ENCODE measurements at regions not wholly inside any gene's neighbourhood (a gene's known extent, or its start where the extent isn't known, plus 50 kb on each side); places are given as distances from the start of the nearest gene placed in this dataset.

GRCh38 chr5:166788050-166788449, 1503.4 kb upstream of the WWC1 start:
- H3K4me1 Mint-ChIP-seq: peaks cover 18% of the 10 kb centered on the region
- H3K27ac Mint-ChIP-seq: no peak overlapping the region
- H3K9me3 Mint-ChIP-seq: peaks cover 6% of the 10 kb centered on the region; the same call in 1 of the 2 replicates
- no peak for DNase-seq (ENCODE audit: low spot score)
- ChIA-PET CTCF (no interaction called here), POLR2A (no interaction called here)
- no peak for ATAC-seq
- no peaks in the 10 kb centered on the region for H3K27me3 Mint-ChIP-seq (ENCODE audit: low read depth)
- TF ChIP-seq ZNF532 (CRISPR knock-in tag; IDR thresholded peaks at IDR 0.05; ENCODE audit: borderline replicate concordance) (no peak), CDX4 (CRISPR knock-in tag; IDR thresholded peaks at IDR 0.05; ENCODE audit: borderline replicate concordance) (no peak), EMX1 (CRISPR knock-in tag; IDR thresholded peaks at IDR 0.05) (no peak), AR (CRISPR knock-in tag; IDR thresholded peaks at IDR 0.05) (no peak), USF1 (CRISPR knock-in tag; IDR thresholded peaks at IDR 0.05) (no peak), ZSCAN18 (CRISPR knock-in tag; IDR thresholded peaks at IDR 0.05) (no peak), ZBTB43 (CRISPR knock-in tag; IDR thresholded peaks at IDR 0.05) (no peak), FOXJ3 (CRISPR knock-in tag; IDR thresholded peaks at IDR 0.05; ENCODE audit: borderline replicate concordance) (no peak)
- no peak overlapping the region for H3K4me3 Mint-ChIP-seq
- 0 out of 2 replicates have a peak, but pooled peaks cover 2% of the 10 kb centered on the region for H3K36me3 Mint-ChIP-seq

- POLR2A ChIA-PET: no interaction called here
- ATAC-seq: no peak
Observed at GRCh38 chr5:166795756-166796155, 1495.7 kb upstream of the WWC1 start.

More at GRCh38 chr5:166795756-166796155, 1495.7 kb upstream of the WWC1 start:
- TF ChIP-seq ATF3 (CRISPR knock-in tag; conservative IDR thresholded peaks at IDR 0.05): no peak
- Mint-ChIP-seq H3K9me3 (peaks cover 19% of the 10 kb centered on the region), H3K36me3 (peaks cover 3% of the 10 kb centered on the region; the same call in 1 of the 2 replicates), H3K27me3 (ENCODE audit: low read depth) (no peaks in the 10 kb centered on the region), H3K4me1 (peaks cover 11% of the 10 kb centered on the region), H3K27ac (no peak overlapping the region), H3K4me3 (no peak overlapping the region)
- no peak for DNase-seq (ENCODE audit: low spot score)
- CTCF ChIA-PET: interaction anchor here (0.7 to 1.6 kb wide), 2 partner anchors 454 to 931 kb away, joined by 4 read pairs; no protein-coding TSS in a partner anchor
